ENCODE measurements at regions not wholly inside any gene's neighbourhood (a gene's known extent, or its start where the extent isn't known, plus 50 kb on each side); places are given as distances from the start of the nearest gene placed in this dataset.

DNA sequence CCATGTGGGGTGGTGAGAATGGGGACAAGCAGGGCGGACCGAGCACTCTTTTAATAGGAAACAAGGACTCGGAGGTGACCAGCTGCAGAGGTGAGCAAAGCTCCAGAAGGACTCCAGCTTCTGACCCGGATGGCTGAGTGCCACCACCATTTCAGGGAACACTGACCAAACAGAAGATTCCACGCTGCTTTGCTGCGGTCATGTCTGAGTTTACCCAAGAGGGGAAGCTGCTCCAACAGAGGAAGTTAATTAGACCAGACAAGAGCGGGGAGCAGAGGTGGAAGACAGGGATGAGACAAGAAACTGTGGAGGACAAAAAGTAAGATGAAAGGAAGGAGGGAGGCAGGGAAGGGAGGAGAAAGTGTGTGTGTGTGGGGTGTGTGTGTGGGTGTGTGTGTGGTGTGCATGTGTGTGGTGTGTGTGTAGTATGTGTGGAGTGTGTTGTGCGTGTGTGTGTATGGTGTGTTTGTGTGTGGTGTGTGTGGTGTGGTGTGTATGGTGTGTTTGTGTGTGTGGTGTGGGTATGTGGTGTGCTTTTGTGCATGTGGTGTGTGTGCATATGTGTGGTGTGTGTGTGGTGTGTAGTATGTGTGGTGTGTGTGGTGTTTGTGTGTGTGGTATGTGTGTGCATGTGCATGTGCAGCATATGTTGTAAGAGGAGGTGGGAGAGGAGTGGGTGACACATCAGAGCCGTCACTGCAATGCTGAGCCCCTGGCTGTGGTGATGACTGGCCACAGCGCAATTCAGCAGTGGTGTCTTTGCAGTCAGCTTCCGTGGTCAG lies 82.2 kb upstream of the AKIP1 start:
- TF ChIP-seq, protein P1, sequence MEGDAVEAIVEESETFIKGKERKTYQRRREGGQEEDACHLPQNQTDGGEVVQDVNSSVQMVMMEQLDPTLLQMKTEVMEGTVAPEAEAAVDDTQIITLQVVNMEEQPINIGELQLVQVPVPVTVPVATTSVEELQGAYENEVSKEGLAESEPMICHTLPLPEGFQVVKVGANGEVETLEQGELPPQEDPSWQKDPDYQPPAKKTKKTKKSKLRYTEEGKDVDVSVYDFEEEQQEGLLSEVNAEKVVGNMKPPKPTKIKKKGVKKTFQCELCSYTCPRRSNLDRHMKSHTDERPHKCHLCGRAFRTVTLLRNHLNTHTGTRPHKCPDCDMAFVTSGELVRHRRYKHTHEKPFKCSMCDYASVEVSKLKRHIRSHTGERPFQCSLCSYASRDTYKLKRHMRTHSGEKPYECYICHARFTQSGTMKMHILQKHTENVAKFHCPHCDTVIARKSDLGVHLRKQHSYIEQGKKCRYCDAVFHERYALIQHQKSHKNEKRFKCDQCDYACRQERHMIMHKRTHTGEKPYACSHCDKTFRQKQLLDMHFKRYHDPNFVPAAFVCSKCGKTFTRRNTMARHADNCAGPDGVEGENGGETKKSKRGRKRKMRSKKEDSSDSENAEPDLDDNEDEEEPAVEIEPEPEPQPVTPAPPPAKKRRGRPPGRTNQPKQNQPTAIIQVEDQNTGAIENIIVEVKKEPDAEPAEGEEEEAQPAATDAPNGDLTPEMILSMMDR (conservative IDR thresholded peaks at IDR 0.05): no peak
- no peak for TF ChIP-seq EZH2 (IDR thresholded peaks at IDR 0.05; ENCODE audit: low read depth)
